ENCODE measurements at regions not wholly inside any gene's neighbourhood (a gene's known extent, or its start where the extent isn't known, plus 50 kb on each side); places are given as distances from the start of the nearest gene placed in this dataset.
A peak's percentile ranks its signal among the peaks of the same experiment; 100 is the strongest.

DNA sequence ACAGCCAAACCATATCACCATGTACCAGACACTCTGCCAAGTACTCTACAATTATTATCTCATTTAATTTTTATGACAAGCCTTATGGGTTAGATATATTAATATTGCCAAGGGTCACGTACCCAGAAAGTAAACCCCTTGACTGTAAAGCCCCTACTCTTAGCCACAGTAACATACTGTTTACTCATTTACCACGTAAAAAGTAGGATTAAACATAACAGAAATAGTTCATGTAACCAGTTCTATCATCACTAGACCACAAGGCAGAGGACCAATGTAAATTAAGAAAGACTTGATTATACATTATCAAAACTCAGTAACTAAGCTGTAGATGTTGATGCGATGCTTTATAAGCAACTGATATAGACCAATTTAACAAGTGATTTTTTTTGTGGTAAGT lies 101.5 kb upstream of the CNTNAP4 start:
- H3K36me3 Mint-ChIP-seq = no peaks in the 10 kb centered on the region
- H3K4me3 Mint-ChIP-seq = no peak overlapping the region
- peaks cover 0 to 2% (median 0%) of the 10 kb centered on the region in 7 donors for H3K4me1 Mint-ChIP-seq
- H3K4me1 ChIP-seq (ENCODE audit: control insufficient read depth in 2 of 2, insufficient read depth in 2 of 2, low read length in 2 of 2) = no peaks in the 10 kb centered on the region
- no peak overlapping the region for H3K27ac ChIP-seq (ENCODE audit: low read depth, low read length)
- ATAC-seq = no peak
- H3K27me3 ChIP-seq (ENCODE audit: control insufficient read depth in 2 of 2, insufficient read depth in 2 of 2, low read length in 2 of 2) = no peaks in the 10 kb centered on the region
- ChIA-PET CTCF (no interaction called here), POLR2A (no interaction called here)
- no peaks in the 10 kb centered on the region for H3K27me3 Mint-ChIP-seq
- no peaks in the 10 kb centered on the region for H3K9me3 ChIP-seq (ENCODE audit: control insufficient read depth in 2 of 3, low read length in 3 of 3)
- H3K27ac Mint-ChIP-seq = no peak overlapping the region
- no peak for DNase-seq
- H3K9me3 Mint-ChIP-seq = peaks cover 0 to 25% (median 7%) of the 10 kb centered on the region in 11 donors
- H3K36me3 ChIP-seq (ENCODE audit: control insufficient read depth in 2 of 3, insufficient read depth in 3 of 3, low read length in 3 of 3) = no peaks in the 10 kb centered on the region
- no peak overlapping the region for H3K4me3 ChIP-seq (ENCODE audit: low read length)
- intact Hi-C loops (cut with micrococcal nuclease) = no loop called here

- no peak for ATAC-seq
- POLR2A ChIA-PET = no interaction called here
- Histone ChIP-seq H3K4me1 (ENCODE audit: control insufficient read depth in 2 of 2, insufficient read depth in 2 of 2, low read length in 2 of 2) (no peaks in the 10 kb centered on the region), H3K4me3 (ENCODE audit: low read length) (no peak overlapping the region), H3K36me3 (ENCODE audit: control insufficient read depth in 2 of 3, insufficient read depth in 3 of 3, low read length in 3 of 3) (no peaks in the 10 kb centered on the region), H3K9me3 (ENCODE audit: control insufficient read depth in 2 of 3, low read length in 3 of 3) (no peaks in the 10 kb centered on the region), H3K27me3 (ENCODE audit: control insufficient read depth in 2 of 2, insufficient read depth in 2 of 2, low read length in 2 of 2) (no peaks in the 10 kb centered on the region), H3K27ac (ENCODE audit: low read depth, low read length) (no peak overlapping the region)
- H3K4me3 Mint-ChIP-seq = no peak overlapping the region
- intact Hi-C loops (cut with micrococcal nuclease) = no loop called here
- H3K9me3 Mint-ChIP-seq = peaks cover 0 to 25% (median 7%) of the 10 kb centered on the region in 11 donors
- CTCF ChIA-PET = no interaction called here
- DNase-seq = no peak
- no peaks in the 10 kb centered on the region for H3K27me3 Mint-ChIP-seq
- no peaks in the 10 kb centered on the region for H3K36me3 Mint-ChIP-seq
- no peak overlapping the region for H3K27ac Mint-ChIP-seq
- peaks cover 0 to 2% (median 0%) of the 10 kb centered on the region in 7 donors for H3K4me1 Mint-ChIP-seq
Measured at GRCh38 chr16:76176153-76176552, 101.0 kb upstream of the CNTNAP4 start.

DNA sequence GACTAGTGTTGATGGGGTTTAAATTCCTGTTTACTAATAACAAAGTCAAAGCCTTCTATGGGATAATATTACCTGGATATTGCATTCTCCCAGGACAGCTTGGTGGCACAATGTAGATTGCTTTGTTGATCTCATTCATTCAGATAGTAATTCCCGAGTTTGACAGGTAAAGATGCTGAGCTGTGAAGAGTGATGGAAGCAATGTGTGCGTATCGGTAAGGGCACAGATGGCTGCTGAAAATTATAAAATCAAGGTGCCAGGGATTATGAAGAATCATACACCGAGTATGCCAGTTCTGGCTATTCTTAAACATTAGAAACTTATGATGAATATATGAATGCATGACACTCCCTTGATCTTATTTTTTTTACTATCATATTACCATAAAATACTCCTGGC lies 100.6 kb upstream of the CNTNAP4 start:
- Mint-ChIP-seq H3K4me3 (no peak overlapping the region), H3K27ac (no peak overlapping the region), H3K36me3 (no peaks in the 10 kb centered on the region), H3K27me3 (no peaks in the 10 kb centered on the region), H3K4me1 (peaks cover 0 to 2% (median 0%) of the 10 kb centered on the region in 7 donors), H3K9me3 (peaks cover 0 to 22% (median 7%) of the 10 kb centered on the region in 11 donors)
- no peaks in the 10 kb centered on the region for H3K27me3 ChIP-seq (ENCODE audit: control insufficient read depth in 2 of 2, insufficient read depth in 2 of 2, low read length in 2 of 2)
- no peak for ATAC-seq
- CTCF ChIA-PET = no interaction called here
- DNase-seq = no peak
- no peaks in the 10 kb centered on the region for H3K9me3 ChIP-seq (ENCODE audit: control insufficient read depth in 2 of 3, low read length in 3 of 3)
- H3K4me1 ChIP-seq (ENCODE audit: control insufficient read depth in 2 of 2, insufficient read depth in 2 of 2, low read length in 2 of 2) = no peaks in the 10 kb centered on the region
- no peak overlapping the region for H3K27ac ChIP-seq (ENCODE audit: low read depth, low read length)
- POLR2A ChIA-PET = no interaction called here
- H3K36me3 ChIP-seq (ENCODE audit: control insufficient read depth in 2 of 3, insufficient read depth in 3 of 3, low read length in 3 of 3) = no peaks in the 10 kb centered on the region
- intact Hi-C loops (cut with micrococcal nuclease) = no loop called here
- no peak overlapping the region for H3K4me3 ChIP-seq (ENCODE audit: low read length)

DNA sequence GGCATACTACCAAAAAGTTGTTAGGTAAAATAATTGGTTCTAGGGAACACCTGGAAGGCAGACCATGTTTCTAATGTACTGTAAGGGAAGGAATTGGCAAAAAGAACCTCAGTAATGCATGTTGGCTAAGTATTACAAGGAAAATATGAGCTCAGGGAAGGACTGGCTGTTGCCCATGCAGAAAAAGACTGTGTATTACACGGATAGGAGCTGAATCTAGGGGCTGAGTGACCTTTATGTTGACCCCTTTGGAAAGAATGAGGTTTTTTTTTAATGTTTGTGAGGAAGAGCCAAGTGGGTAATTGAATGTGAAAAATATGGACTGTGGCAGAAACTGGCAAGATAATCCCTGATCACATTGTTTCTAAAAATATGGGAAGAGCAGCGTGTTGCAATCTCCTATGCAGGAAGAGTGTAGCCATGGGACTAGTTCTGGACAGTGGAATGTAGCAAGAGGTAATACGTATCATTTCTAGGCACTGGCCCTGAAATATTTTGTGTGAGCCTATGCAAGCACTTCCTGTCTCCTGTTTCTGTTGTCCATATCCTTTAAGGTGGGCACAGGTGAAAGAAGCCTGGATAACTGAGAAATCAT lies 95.1 kb upstream of the CNTNAP4 start:
- CTCF ChIA-PET = no interaction called here
- H3K4me3 Mint-ChIP-seq = peak overlapping the region in 1 of 10 donors; percentile 6
- ATAC-seq = no peak
- Histone ChIP-seq H3K9me3 (ENCODE audit: control insufficient read depth in 2 of 3, low read length in 3 of 3) (no peaks in the 10 kb centered on the region), H3K27ac (ENCODE audit: low read depth, low read length) (no peak overlapping the region), H3K36me3 (ENCODE audit: control insufficient read depth in 2 of 3, insufficient read depth in 3 of 3, low read length in 3 of 3) (no peaks in the 10 kb centered on the region), H3K27me3 (ENCODE audit: control insufficient read depth in 2 of 2, insufficient read depth in 2 of 2, low read length in 2 of 2) (no peaks in the 10 kb centered on the region), H3K4me3 (ENCODE audit: low read length) (no peak overlapping the region), H3K4me1 (ENCODE audit: control insufficient read depth in 2 of 2, insufficient read depth in 2 of 2, low read length in 2 of 2) (no peaks in the 10 kb centered on the region)
- intact Hi-C loops (cut with micrococcal nuclease) = no loop called here
- H3K9me3 Mint-ChIP-seq = peaks cover 4 to 22% (median 7%) of the 10 kb centered on the region in 11 donors
- H3K27ac Mint-ChIP-seq = no peak overlapping the region
- H3K27me3 Mint-ChIP-seq = no peaks in the 10 kb centered on the region
- no peaks in the 10 kb centered on the region for H3K4me1 Mint-ChIP-seq
- POLR2A ChIA-PET = no interaction called here
- H3K36me3 Mint-ChIP-seq = peaks cover 0 to 6% (median 0%) of the 10 kb centered on the region in 5 donors
- DNase-seq = no peak

DNA sequence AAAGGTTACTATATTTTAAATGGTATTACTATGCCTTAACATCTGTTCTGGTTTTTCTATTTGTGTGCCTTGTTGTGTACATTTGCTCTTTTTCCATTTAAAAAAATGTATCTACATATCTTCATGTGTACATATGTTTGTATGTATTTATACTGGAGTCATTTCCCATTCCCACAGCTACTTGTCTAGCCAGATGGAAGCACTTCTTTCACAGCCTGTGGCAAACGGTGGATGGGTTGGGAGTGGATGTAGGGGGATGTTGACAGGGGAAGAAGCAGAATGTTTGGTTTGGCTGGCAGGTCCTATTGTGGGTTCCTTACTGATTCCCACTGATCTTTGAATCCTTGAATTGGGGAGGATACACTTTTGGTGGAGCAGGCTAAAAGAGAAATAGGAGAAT lies 93.6 kb upstream of the CNTNAP4 start:
- no peaks in the 10 kb centered on the region for H3K36me3 ChIP-seq (ENCODE audit: control insufficient read depth in 2 of 3, insufficient read depth in 3 of 3, low read length in 3 of 3)
- CTCF ChIA-PET = no interaction called here
- H3K27ac ChIP-seq (ENCODE audit: low read depth, low read length) = no peak overlapping the region
- no peaks in the 10 kb centered on the region for H3K4me1 Mint-ChIP-seq
- POLR2A ChIA-PET = no interaction called here
- H3K9me3 Mint-ChIP-seq = peaks cover 6 to 30% (median 13%) of the 10 kb centered on the region in 11 donors
- H3K27ac Mint-ChIP-seq = no peak overlapping the region
- no peaks in the 10 kb centered on the region for H3K27me3 ChIP-seq (ENCODE audit: control insufficient read depth in 2 of 2, insufficient read depth in 2 of 2, low read length in 2 of 2)
- DNase-seq = no peak
- H3K4me3 ChIP-seq (ENCODE audit: low read length) = no peak overlapping the region
- intact Hi-C loops (cut with micrococcal nuclease) = no loop called here
- ATAC-seq = no peak
- H3K4me3 Mint-ChIP-seq = no peak overlapping the region
- no peaks in the 10 kb centered on the region for H3K9me3 ChIP-seq (ENCODE audit: control insufficient read depth in 2 of 3, low read length in 3 of 3)
- H3K4me1 ChIP-seq (ENCODE audit: control insufficient read depth in 2 of 2, insufficient read depth in 2 of 2, low read length in 2 of 2) = no peaks in the 10 kb centered on the region
- H3K27me3 Mint-ChIP-seq = no peaks in the 10 kb centered on the region
- peaks cover 0 to 9% (median 0%) of the 10 kb centered on the region in 5 donors for H3K36me3 Mint-ChIP-seq

- H3K4me1 Mint-ChIP-seq = no peaks in the 10 kb centered on the region
- Histone ChIP-seq H3K27me3 (ENCODE audit: control insufficient read depth in 2 of 2, insufficient read depth in 2 of 2, low read length in 2 of 2) (no peaks in the 10 kb centered on the region), H3K27ac (ENCODE audit: low read depth, low read length) (no peak overlapping the region), H3K9me3 (ENCODE audit: control insufficient read depth in 2 of 3, low read length in 3 of 3) (no peaks in the 10 kb centered on the region), H3K4me3 (ENCODE audit: low read length) (no peak overlapping the region), H3K36me3 (ENCODE audit: control insufficient read depth in 2 of 3, insufficient read depth in 3 of 3, low read length in 3 of 3) (no peaks in the 10 kb centered on the region), H3K4me1 (ENCODE audit: control insufficient read depth in 2 of 2, insufficient read depth in 2 of 2, low read length in 2 of 2) (no peaks in the 10 kb centered on the region)
- H3K36me3 Mint-ChIP-seq = peaks cover 0 to 5% (median 0%) of the 10 kb centered on the region in 5 donors
- peaks cover 2 to 23% (median 16%) of the 10 kb centered on the region in 11 donors for H3K9me3 Mint-ChIP-seq
- DNase-seq = no peak
- no peaks in the 10 kb centered on the region for H3K27me3 Mint-ChIP-seq
- no peak overlapping the region for H3K27ac Mint-ChIP-seq
- ATAC-seq = no peak
- intact Hi-C loops (cut with micrococcal nuclease) = no loop called here
- CTCF ChIA-PET = no interaction called here
- H3K4me3 Mint-ChIP-seq = no peak overlapping the region
- POLR2A ChIA-PET = no interaction called here
Measured at GRCh38 chr16:76190057-76190456, 87.1 kb upstream of the CNTNAP4 start.

DNA sequence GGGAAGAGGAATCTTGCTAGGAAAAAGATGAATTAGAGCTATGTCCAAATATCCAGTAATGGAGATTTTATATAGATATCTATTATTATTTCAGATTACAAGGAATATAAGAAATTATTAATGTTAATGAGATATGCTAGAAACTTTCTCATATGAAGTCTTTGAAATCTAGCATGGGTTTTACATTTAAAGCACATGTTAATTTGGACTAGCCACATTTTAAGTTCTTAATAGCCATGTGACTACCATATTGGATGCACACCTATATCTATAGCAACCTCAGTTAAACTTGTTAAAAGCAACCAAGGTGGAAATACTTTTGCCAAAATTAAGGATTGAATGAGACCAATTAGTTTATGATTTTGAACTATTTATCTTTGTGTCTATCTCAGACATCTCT lies 86.7 kb upstream of the CNTNAP4 start:
- Mint-ChIP-seq H3K27ac (no peak overlapping the region), H3K36me3 (peaks cover 0 to 5% (median 0%) of the 10 kb centered on the region in 5 donors), H3K27me3 (no peaks in the 10 kb centered on the region), H3K9me3 (peaks cover 2 to 23% (median 16%) of the 10 kb centered on the region in 11 donors), H3K4me1 (no peaks in the 10 kb centered on the region), H3K4me3 (no peak overlapping the region)
- no peak overlapping the region for H3K4me3 ChIP-seq (ENCODE audit: low read length)
- no peak overlapping the region for H3K27ac ChIP-seq (ENCODE audit: low read depth, low read length)
- H3K9me3 ChIP-seq (ENCODE audit: control insufficient read depth in 2 of 3, low read length in 3 of 3) = no peaks in the 10 kb centered on the region
- DNase-seq (no peak), ATAC-seq (no peak)
- intact Hi-C loops (cut with micrococcal nuclease) = no loop called here
- ChIA-PET POLR2A (no interaction called here), CTCF (no interaction called here)
- no peaks in the 10 kb centered on the region for H3K36me3 ChIP-seq (ENCODE audit: control insufficient read depth in 2 of 3, insufficient read depth in 3 of 3, low read length in 3 of 3)
- no peaks in the 10 kb centered on the region for H3K27me3 ChIP-seq (ENCODE audit: control insufficient read depth in 2 of 2, insufficient read depth in 2 of 2, low read length in 2 of 2)
- no peaks in the 10 kb centered on the region for H3K4me1 ChIP-seq (ENCODE audit: control insufficient read depth in 2 of 2, insufficient read depth in 2 of 2, low read length in 2 of 2)

Measured in naive thymus-derived CD4-positive, alpha-beta T cell (primary cell).